ENCODE measurements at regions not wholly inside any gene's neighbourhood (a gene's known extent, or its start where the extent isn't known, plus 50 kb on each side); places are given as distances from the start of the nearest gene placed in this dataset.

DNA sequence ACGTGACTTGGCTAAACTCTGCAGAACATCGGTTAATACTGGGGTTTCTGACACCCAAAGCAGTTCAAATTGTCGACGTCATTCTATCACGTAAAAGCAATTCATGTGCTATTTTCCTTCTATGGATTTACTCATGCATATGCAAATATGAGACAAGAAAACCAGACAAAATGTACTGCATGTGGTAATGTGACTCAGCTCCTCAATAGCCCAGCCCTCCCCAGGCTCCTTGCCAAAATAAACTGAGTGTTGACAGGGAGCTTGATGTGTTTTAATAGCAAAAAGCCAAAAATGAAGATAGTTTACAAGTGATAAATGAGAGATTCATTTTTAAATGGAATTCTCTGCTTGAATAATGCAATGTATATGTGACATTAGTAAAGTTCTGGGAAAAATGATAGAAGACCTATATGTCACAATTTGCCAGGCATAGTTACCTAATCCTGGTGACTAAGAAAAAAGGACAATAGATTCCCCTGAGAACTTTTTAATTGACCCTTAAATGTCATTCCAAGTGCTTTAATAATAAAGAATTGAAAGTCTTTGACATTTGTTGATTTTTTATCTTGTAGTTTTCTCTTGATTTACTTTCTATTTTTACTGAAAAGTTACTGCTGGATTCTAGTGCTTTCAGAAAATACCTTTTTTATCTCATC is 1700.6 kb upstream of the TENM3 start:
- TF ChIP-seq, protein P1, sequence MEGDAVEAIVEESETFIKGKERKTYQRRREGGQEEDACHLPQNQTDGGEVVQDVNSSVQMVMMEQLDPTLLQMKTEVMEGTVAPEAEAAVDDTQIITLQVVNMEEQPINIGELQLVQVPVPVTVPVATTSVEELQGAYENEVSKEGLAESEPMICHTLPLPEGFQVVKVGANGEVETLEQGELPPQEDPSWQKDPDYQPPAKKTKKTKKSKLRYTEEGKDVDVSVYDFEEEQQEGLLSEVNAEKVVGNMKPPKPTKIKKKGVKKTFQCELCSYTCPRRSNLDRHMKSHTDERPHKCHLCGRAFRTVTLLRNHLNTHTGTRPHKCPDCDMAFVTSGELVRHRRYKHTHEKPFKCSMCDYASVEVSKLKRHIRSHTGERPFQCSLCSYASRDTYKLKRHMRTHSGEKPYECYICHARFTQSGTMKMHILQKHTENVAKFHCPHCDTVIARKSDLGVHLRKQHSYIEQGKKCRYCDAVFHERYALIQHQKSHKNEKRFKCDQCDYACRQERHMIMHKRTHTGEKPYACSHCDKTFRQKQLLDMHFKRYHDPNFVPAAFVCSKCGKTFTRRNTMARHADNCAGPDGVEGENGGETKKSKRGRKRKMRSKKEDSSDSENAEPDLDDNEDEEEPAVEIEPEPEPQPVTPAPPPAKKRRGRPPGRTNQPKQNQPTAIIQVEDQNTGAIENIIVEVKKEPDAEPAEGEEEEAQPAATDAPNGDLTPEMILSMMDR (IDR thresholded peaks at IDR 0.05; ENCODE audit: insufficient read depth, low read length): no peak
- TF ChIP-seq POLR2AphosphoS5 (IDR thresholded peaks at IDR 0.05; ENCODE audit: low read depth) (no peak), GABPA (IDR thresholded peaks at IDR 0.05; ENCODE audit: low read depth) (no peak), SPI1 (IDR thresholded peaks at IDR 0.05; ENCODE audit: borderline replicate concordance, low read depth) (no peak)
- TF ChIP-seq, protein P2, sequence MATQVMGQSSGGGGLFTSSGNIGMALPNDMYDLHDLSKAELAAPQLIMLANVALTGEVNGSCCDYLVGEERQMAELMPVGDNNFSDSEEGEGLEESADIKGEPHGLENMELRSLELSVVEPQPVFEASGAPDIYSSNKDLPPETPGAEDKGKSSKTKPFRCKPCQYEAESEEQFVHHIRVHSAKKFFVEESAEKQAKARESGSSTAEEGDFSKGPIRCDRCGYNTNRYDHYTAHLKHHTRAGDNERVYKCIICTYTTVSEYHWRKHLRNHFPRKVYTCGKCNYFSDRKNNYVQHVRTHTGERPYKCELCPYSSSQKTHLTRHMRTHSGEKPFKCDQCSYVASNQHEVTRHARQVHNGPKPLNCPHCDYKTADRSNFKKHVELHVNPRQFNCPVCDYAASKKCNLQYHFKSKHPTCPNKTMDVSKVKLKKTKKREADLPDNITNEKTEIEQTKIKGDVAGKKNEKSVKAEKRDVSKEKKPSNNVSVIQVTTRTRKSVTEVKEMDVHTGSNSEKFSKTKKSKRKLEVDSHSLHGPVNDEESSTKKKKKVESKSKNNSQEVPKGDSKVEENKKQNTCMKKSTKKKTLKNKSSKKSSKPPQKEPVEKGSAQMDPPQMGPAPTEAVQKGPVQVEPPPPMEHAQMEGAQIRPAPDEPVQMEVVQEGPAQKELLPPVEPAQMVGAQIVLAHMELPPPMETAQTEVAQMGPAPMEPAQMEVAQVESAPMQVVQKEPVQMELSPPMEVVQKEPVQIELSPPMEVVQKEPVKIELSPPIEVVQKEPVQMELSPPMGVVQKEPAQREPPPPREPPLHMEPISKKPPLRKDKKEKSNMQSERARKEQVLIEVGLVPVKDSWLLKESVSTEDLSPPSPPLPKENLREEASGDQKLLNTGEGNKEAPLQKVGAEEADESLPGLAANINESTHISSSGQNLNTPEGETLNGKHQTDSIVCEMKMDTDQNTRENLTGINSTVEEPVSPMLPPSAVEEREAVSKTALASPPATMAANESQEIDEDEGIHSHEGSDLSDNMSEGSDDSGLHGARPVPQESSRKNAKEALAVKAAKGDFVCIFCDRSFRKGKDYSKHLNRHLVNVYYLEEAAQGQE (IDR thresholded peaks at IDR 0.05; ENCODE audit: insufficient replicate concordance, low read depth): no peak

Data from HL-60 (cell line).